OCI-LY3 (cell line): ENCODE measurements at regions not wholly inside any gene's neighbourhood (a gene's known extent, or its start where the extent isn't known, plus 50 kb on each side); places are given as distances from the start of the nearest gene placed in this dataset.
A peak's percentile ranks its signal among the peaks of the same experiment; 100 is the strongest.

ENCODE experiments used
- H2AFZ ChIP-seq: fragments of 200-600, 300-600 bp; shearing (Covaris generic); 2 replicates; pipeline ENCODE4 v1.6.0; 2014; ENCODE audit warnings: antibody characterized with exemption, low read depth, low read length
- H3K27ac ChIP-seq: fragments of 200-600, 300-600 bp; sonication (generic); 2 replicates; pipeline ENCODE4 v1.5.1; 2014; ENCODE audit warnings: mild to moderate bottlenecking, low read length, moderate library complexity, mixed read lengths
- H3K27me3 ChIP-seq: fragments of 200-600, 300-600 bp; sonication (generic); 2 replicates; pipeline ENCODE4 v1.6.1; 2014; ENCODE audit warnings: low read depth, low read length, mixed read lengths
- H3K36me3 ChIP-seq: fragments of 200-600, 300-600 bp; sonication (generic); replicated peaks from 2 replicates; pipeline ENCODE3; 2014; ENCODE audit warnings: low read depth, low read length, mixed read lengths
- H3K4me1 ChIP-seq: fragments of 300-600, 200-600 bp; sonication (generic); 2 replicates; pipeline ENCODE4 v1.6.1; 2014; ENCODE audit warnings: low read length, mixed read lengths
- H3K4me2 ChIP-seq: fragments of 200-600, 300-600 bp; sonication (generic); 2 replicates; pipeline ENCODE4 v1.6.1; 2014; ENCODE audit warnings: low read length, mixed read lengths
- H3K4me3 ChIP-seq: fragments of 300-600, 200-600 bp; sonication (generic); 2 replicates; pipeline ENCODE4 v1.5.1; 2014; ENCODE audit warnings: antibody characterized with exemption, mild to moderate bottlenecking, low read length, moderate library complexity
- H3K79me2 ChIP-seq: fragments of 300-600, 200-600 bp; shearing (Covaris generic); 2 replicates; pipeline ENCODE4 v1.6.1; 2014; ENCODE audit warnings: mild to moderate bottlenecking, low read length, mixed read lengths
- H3K9ac ChIP-seq: fragments of 300-600, 200-600 bp; shearing (Covaris generic); 2 replicates; pipeline ENCODE4 v1.6.0; 2014; ENCODE audit warnings: mild to moderate bottlenecking, low read length, moderate library complexity
- H3K9me3 ChIP-seq: fragments of 200-600, 300-600 bp; shearing (Covaris generic); 2 replicates; pipeline ENCODE4 v1.6.1; 2014; ENCODE audit warnings: low read length, mixed read lengths; ENCODE audit not compliant: insufficient read depth
- H4K20me1 ChIP-seq: fragments of 200-600, 300-600 bp; sonication (generic); 2 replicates; pipeline ENCODE4 v1.6.1; 2016; ENCODE audit warnings: low read length, mixed read lengths; ENCODE audit not compliant: insufficient read depth
- CTCF ChIP-seq: fragments of 200-600, 300-600 bp; sonication (generic); IDR thresholded peaks from 2 replicates; pipeline ENCODE4 v1.5.1; 2014; ENCODE audit warnings: antibody characterized with exemption, low read length, low read depth
- EZH2phosphoT487 ChIP-seq: fragments of 200-600 bp; shearing (Covaris generic); IDR thresholded peaks from 2 replicates; pipeline ENCODE4 v1.6.1; 2018; ENCODE audit warnings: antibody characterized with exemption, mixed run types, low read depth

DNA sequence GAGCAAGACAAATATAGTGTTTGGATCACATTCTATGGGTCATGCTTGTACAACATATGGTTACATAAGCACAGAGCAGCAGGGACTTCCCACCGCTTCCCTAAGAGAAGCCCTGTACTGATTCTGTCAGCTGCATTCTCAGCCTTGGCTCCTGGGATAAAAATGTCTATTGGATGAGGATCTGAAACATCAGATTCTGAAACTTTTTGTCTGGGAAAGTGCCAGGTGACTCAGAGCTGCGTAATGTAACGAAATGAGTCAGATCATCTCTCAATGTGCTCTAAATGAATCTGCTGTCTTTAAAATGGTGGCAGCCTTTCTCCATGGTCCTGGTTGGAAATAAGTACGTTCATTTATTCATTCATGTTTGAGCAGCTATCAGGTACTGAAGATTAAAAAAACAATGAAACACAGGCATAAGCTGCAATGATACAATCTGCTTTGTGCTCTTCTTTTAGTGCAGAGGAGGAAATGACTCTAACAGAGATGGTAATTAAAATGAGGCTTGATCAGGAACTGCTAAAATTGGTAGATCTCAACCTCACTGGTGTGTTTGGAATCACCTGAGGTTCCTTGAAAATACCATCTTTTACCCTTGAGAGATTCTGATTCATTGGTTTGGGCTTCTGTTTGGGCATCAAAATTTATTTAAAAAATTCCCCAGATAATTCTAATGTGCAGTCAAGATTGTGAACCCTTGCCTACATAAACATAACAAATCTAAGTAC, 99.1 kb upstream of the NAP1L1 start:
- H3K27ac ChIP-seq = peak overlapping the region; percentile 59
- H3K36me3 ChIP-seq = no peaks in the 10 kb centered on the region
- H3K9ac ChIP-seq = peak overlapping the region; percentile 27; the same call in 1 of the 2 replicates
- peak overlapping the region; percentile 80 for H3K4me2 ChIP-seq
- H3K79me2 ChIP-seq = no peaks in the 10 kb centered on the region
- peaks cover 25% of the 10 kb centered on the region for H3K4me1 ChIP-seq
- H3K4me3 ChIP-seq = peak overlapping the region; percentile 58
- H4K20me1 ChIP-seq = no peaks in the 10 kb centered on the region
- no peaks in the 10 kb centered on the region for H3K27me3 ChIP-seq
- no peaks in the 10 kb centered on the region for H3K9me3 ChIP-seq
- TF ChIP-seq EZH2phosphoT487 (no peak), CTCF (no peak)
- H2AFZ ChIP-seq = peak overlapping the region; percentile 85; the same call in 1 of the 2 replicates

- no peaks in the 10 kb centered on the region for H3K9me3 ChIP-seq
- TF ChIP-seq EZH2phosphoT487 = no peak
- TF ChIP-seq CTCF = no peak
- no peak overlapping the region for H2AFZ ChIP-seq
- H3K79me2 ChIP-seq = no peaks in the 10 kb centered on the region
- no peaks in the 10 kb centered on the region for H3K36me3 ChIP-seq
- no peak overlapping the region for H3K4me2 ChIP-seq
- H3K27ac ChIP-seq = no peak overlapping the region
- no peaks in the 10 kb centered on the region for H4K20me1 ChIP-seq
- H3K9ac ChIP-seq = no peak overlapping the region
- H3K27me3 ChIP-seq = no peaks in the 10 kb centered on the region
- H3K4me1 ChIP-seq = peaks cover 25% of the 10 kb centered on the region
- no peak overlapping the region for H3K4me3 ChIP-seq
Observed at GRCh38 chr12:76180401-76181277, 96.2 kb upstream of the NAP1L1 start.

DNA sequence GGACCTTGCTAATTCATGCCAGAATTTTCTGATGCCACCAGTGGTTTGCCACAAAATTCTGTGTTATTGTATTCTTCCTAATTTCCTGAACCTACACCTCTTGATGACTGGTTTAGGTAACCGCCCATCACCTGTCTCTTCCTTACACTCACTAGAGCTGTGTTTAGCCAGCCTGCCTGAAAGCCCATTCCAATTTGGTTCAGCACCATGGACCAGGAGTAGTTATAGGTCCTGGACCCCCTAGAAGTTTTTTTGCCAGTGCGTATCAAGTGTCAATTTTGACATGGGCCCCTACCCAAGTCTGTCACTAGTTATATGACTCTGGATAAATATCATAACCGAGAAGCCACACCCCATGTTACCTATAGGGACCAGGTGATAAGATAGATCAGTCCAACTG, 94.0 kb upstream of the NAP1L1 start:
- H3K36me3 ChIP-seq = no peaks in the 10 kb centered on the region
- no peaks in the 10 kb centered on the region for H3K27me3 ChIP-seq
- no peak overlapping the region for H2AFZ ChIP-seq
- H3K4me1 ChIP-seq = peaks cover 14% of the 10 kb centered on the region
- H4K20me1 ChIP-seq = no peaks in the 10 kb centered on the region
- H3K9me3 ChIP-seq = no peaks in the 10 kb centered on the region
- no peak for TF ChIP-seq EZH2phosphoT487
- no peak for TF ChIP-seq CTCF
- no peak overlapping the region for H3K27ac ChIP-seq
- no peak overlapping the region for H3K4me2 ChIP-seq
- H3K4me3 ChIP-seq = no peak overlapping the region
- no peak overlapping the region for H3K9ac ChIP-seq
- H3K79me2 ChIP-seq = no peaks in the 10 kb centered on the region

GRCh38 chr12:76177821-76178220, 93.3 kb upstream of the NAP1L1 start:
- H4K20me1 ChIP-seq = no peaks in the 10 kb centered on the region
- H2AFZ ChIP-seq = no peak overlapping the region
- H3K36me3 ChIP-seq = no peaks in the 10 kb centered on the region
- H3K79me2 ChIP-seq = no peaks in the 10 kb centered on the region
- no peak overlapping the region for H3K4me2 ChIP-seq
- TF ChIP-seq CTCF = no peak
- no peak for TF ChIP-seq EZH2phosphoT487
- no peak overlapping the region for H3K27ac ChIP-seq
- H3K9ac ChIP-seq = no peak overlapping the region
- peaks cover 14% of the 10 kb centered on the region for H3K4me1 ChIP-seq
- H3K27me3 ChIP-seq = no peaks in the 10 kb centered on the region
- H3K9me3 ChIP-seq = no peaks in the 10 kb centered on the region
- H3K4me3 ChIP-seq = no peak overlapping the region
